ENCODE measurements at regions not wholly inside any gene's neighbourhood (a gene's known extent, or its start where the extent isn't known, plus 50 kb on each side); places are given as distances from the start of the nearest gene placed in this dataset.
"Not testable (repeated sequence)": the region's sequence is repeated elsewhere in the genome, so short reads cannot be mapped to it uniquely, and the experiment has no call there.

DNA sequence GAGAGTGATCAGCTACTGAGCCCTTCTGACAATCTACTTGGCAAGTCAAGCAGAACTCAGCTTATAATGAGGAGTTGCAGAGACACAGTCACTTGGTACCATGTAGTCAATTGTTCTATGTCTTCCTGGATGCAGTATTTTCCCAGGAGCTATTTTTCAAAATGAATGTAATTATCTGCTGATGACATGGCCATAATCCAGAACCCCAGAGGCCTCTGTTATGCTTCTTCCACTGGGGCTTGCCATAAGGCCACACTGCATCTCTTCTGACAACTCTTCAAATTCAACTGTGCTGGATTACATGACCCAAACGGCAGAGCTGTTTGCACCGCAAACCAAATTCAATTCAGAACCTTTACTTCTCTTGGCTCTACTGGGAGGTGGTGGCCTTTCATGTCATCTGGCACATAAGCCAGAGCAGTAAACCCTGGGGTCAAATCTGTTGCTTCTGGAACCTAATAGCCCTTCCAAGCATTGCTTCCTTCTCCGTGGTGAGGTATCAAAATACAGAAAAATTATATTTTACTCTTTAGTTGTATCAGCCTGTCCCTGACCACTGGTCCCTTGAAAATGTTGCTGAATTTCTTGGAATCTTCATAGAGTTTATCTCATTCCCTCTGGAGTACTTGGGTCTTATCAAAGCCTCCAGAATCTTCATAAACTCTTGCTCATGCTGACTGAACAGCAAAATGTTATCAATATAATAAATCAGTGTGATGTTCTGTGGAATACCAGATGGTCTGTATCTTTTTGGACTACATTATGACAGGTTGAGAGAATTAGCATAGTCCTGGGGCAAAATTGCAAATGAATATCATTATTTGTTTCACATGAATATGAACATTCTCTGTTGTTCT lies 79.4 kb upstream of the DCN start:
- no peak for DNase-seq

DNA sequence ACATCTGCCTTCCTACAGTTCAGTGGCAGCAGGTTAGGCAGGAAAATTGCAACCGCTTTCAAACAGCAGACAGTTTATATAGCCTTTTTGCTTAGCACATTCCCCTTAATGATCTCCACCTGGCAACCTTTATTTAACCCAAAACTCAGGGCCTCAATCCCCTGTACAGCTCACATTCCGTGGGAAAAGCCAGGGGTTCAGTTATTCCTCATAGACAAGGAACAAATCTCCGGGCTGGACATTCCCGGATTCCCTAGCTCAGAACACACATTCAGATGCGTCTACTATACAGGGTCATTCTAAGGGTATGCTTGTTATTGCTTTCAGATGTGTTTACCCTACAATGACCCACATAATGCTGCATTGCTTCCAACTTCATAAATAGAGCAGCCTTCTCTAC lies 73.8 kb upstream of the DCN start:
- DNase-seq = no peak

DNA sequence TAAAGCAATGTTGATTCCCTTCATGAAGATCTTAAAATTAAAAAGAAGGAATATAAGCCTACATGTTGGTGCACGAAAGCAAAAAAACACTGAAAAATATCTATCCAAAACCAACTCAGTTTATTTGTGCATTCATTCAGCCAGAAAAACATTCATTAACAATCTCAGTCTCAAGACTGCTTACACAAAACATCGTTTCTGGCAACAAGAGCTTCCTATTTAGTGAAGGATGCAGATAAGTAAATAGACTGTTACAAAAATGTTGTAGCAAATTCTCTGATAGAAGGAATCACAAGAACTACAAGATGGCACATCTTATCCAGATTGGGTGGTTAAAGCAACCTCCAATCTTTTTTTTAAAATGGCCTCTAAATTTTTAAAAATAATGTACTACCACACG lies 69.7 kb upstream of the DCN start:
- DNase-seq = no peak

DNA sequence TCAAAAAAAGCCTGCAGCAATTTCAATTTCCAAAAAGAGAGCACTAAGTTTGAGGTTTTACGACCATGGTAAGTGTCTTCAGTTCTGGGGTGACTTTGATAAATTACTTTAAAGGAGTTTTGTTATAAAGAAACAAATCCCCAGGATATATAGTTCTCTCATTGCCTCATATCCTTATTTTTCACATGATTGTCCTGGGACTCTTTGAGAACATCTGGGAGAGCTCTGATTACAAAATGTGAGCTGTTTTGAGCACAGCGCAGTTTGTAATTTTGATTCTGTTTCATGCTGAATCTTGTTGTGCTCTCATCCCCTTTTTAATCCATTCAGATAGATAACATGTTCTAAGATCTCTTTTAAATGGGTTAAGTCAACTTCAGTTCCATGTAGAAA lies 67.7 kb upstream of the DCN start:
- DNase-seq = no peak

DNA sequence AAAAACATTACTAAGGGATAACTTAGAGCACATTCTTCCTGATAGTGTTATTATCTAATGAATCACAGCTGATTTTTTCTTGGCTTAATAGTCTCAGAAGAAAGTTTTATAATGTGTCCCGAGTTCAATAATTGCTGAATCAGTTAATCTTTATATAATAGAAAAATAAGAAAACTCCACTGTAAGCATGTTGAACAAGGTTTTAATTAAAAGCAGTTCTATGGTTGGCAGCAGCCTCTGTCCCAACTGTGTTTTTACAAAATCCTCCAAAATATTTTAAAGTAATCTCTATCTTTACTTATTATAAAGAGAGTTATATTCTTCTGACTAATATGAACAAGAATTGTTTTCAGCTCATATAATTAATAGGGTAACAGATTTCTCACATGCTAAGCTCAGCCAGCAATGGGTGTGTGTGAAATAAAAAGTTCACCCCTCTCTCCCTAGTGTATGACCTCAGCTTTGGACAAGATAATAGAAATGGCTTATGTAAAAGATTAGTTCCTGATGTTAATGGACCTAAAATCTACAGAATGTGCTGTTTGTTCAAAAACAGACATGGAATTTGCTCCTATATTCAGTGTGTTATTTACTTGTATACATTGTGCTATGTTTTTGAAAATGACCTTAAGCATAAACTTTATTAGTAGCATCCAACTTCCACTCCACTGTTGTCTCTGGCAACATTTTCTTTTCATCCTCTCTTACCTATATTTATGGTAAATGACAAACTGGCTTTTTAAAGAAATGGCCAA lies 67.1 kb upstream of the DCN start:
- no peak for DNase-seq

DNA sequence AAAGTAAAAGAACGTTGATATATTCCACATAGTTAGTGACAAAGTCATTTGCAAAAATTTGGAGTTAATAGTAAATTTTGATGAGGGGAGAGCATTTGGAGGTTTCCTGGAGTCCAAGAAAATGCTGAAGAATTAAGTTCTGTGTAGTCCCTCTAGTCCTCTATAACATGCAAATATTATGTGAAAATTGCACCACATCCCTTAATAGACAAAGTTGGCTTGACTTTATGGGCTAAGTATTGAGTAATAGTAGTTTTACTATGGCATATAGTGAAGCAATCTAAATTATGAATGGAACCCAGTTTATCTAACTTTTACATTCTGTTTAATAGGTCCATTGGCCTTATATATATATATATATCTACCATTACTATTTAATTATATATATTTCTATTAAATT lies 66.4 kb upstream of the DCN start:
- no peak for DNase-seq

DNA sequence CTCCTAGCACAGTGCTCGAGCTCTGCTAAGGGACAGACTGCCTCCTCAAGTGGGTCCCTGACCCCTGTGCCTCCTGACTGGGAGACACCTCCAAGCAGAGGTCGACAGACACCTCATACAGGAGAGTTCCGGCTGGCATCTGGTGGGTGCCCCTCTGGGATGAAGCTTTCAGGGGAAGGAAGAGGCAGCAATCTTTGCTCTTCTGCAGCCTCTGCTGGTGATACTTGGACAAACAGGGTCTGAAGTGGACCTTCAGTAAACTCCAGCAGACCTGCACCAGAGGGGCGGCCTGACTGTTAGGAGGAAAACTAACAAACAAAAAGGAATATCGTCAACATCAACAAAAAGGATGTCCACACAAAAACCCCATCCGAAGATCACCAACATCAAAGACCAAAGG lies 60.6 kb upstream of the DCN start:
- DNase-seq = not testable (repeated sequence)

DNA sequence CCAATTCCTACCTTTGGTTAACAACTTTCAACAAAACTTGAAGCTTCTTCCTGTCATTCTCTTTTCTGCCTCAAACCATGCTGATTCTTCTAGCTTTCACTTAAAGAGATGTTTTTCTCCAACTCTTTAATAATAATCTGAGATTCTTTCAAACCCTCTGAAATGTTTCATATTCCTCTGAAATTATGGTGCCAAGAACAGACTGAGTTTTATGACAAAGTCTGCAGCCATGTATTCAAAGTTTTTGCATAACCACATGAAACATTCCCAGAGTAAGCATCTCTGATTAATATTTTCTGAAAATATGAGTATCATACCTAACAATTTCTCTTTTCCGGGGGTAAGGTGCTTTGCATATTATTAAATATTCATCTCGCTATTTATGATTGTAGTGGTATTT lies 59.1 kb upstream of the DCN start:
- DNase-seq = no peak

DNA sequence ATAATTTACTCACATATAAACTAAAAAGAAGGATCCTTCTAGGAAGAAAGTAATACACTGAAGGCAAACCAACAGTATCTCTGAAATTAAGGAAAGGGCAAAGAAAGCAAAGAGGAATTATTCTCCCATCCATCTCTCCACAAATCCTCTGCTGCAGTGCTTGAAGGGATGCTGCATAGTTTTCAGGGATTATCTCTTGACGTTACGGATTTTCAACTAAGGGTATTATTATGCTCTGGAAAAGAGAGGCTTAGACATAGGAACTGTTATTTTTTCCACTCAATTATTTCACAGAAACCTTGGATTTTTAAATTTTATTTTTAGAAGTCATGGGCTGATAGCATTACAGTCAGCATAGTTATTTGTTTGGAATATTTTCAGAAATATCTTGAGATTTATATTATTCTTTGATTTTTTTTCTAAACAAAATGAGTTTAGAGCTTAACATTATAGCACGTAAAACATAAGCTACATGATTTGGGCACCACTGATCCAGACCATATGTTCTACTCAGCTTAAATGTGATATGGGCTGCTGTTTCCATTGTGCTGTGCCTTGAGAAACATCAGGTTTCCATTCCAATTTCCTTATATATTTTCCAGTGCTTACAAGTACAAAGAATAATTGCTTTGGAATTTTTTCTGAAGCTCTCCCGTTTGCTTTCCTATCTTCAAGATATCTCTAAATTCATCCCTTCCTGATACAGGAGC lies 57.9 kb upstream of the DCN start:
- DNase-seq = no peak

DNA sequence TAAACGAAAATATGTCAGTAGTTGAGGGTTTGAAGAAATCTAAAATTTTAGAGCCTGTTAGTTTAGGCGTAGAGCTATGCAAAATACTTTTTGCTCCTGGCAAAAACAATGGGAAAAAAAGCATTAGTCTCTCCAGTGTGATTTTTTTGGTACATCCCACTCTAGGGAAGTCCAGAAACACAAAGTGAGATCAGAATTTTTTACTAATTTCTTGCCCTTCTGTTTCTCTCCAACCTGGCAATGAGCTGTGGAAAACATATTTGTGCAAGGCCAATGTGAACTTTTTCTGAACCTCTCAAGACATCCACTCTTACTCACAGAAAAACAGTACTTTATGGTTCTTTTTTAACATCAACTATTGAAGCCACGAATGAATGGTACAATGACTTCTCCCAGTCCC lies 56.9 kb upstream of the DCN start:
- no peak for DNase-seq

Data from activated T-cell treated with anti-CD3 and anti-CD28 coated beads, Interleukin-2, amount 50 U/mL, for 1 hour (primary cell).